Motor neuron (in vitro differentiated cells): ENCODE measurements at regions not wholly inside any gene's neighbourhood (a gene's known extent, or its start where the extent isn't known, plus 50 kb on each side); places are given as distances from the start of the nearest gene placed in this dataset.
A peak's percentile ranks its signal among the peaks of the same experiment; 100 is the strongest.

Source experiments
- ATAC-seq, 8 experiments: fragments of 200-7000 bp; cut with Tn5 transposase; replicated peaks in 6 of 8; 2 replicates each; pipeline ENCODE4 v1.8.0; 2021; ENCODE audit warnings: mild to moderate bottlenecking in 8 of 8, moderate library complexity in 8 of 8
- H3K27ac ChIP-seq, 2 donors: fragments of 250-450 bp; sonication (Bioruptor Pico); 2 replicates each; pipeline ENCODE4 v1.9.0; 2021; ENCODE audit warnings: antibody characterized with exemption in 2 of 2, mild to moderate bottlenecking in 2 of 2, moderate library complexity in 1 of 2
- H3K4me1 ChIP-seq, 2 donors: fragments of 250-450 bp; sonication (Bioruptor Pico); replicated peaks in 1 of 2; 2 replicates each; pipeline ENCODE4 v1.6.1; 2021; ENCODE audit warnings: antibody characterized with exemption in 2 of 2, mild to moderate bottlenecking in 2 of 2, moderate library complexity in 1 of 2
- H3K4me3 ChIP-seq, 5 donors: fragments of 250-450 bp; sonication (Bioruptor Pico); 2 replicates each; pipeline ENCODE4 v1.9.0; 2021; ENCODE audit warnings: antibody characterized with exemption in 5 of 5, mild to moderate bottlenecking in 5 of 5, moderate library complexity in 4 of 5
- WGBS, 10 experiments: fragments of 450-650 bp; shearing (Covaris generic); methylation state at CpG; one replicate each; pipeline ENCODE4 v1.0.0; 2022; 5-methylcytosine and 5-hydroxymethylcytosine counted together
- in situ Hi-C, 9 experiments: fragments of 400-800 bp; cut with MboI; loops; one replicate each; pipeline ENCODE4 v1.15.0; 2021; ENCODE audit warnings: low sequenced_read_pairs in 9 of 9, low pct_unique_long_range_greater_than_20kb in 2 of 9; ENCODE audit not compliant: unreplicated experiment in 9 of 9

- no peak for ATAC-seq
- in situ Hi-C loops = loop anchor here in 1 of 9 experiments (25.0 kb wide), 2 partner anchors 298 to 352 kb away; no protein-coding TSS in a partner anchor
- H3K4me3 ChIP-seq = no peak overlapping the region
- H3K4me1 ChIP-seq = no peaks in the 10 kb centered on the region
- no peak overlapping the region for H3K27ac ChIP-seq
- WGBS, 10 experiments = 40 to 100% (median 90%) methylated on average over 1 to 2 of the region's 2 CpGs; no CpG with 5 or more reads in 2 of the 10 experiments
Observed at GRCh38 chr2:196464311-196464710, 175.2 kb upstream of the CCDC150 start.

GRCh38 chr2:196466581-196466980 is 172.9 kb upstream of the CCDC150 start:
- no peak overlapping the region for H3K4me3 ChIP-seq
- H3K27ac ChIP-seq = no peak overlapping the region
- no peaks in the 10 kb centered on the region for H3K4me1 ChIP-seq
- in situ Hi-C loops = loop anchor here in 1 of 9 experiments (25.0 kb wide), 2 partner anchors 296 to 354 kb away; no protein-coding TSS in a partner anchor
- ATAC-seq = no peak
- 20 to 81% (median 71%) methylated on average over 1 to 2 of the region's 2 CpGs; no CpG with 5 or more reads in 3 of the 10 experiments for WGBS, 10 experiments

GRCh38 chr2:196468394-196468793 is 171.1 kb upstream of the CCDC150 start:
- in situ Hi-C loops = loop anchor here in 1 of 9 experiments (25.0 kb wide), 2 partner anchors 294 to 356 kb away; no protein-coding TSS in a partner anchor
- no peak overlapping the region for H3K27ac ChIP-seq
- H3K4me1 ChIP-seq = peaks cover 0 to 1% of the 10 kb centered on the region in 2 donors
- WGBS, 10 experiments = 20 to 100% (median 94%) methylated on average over 1 to 3 of the region's 3 CpGs; no CpG with 5 or more reads in 2 of the 10 experiments
- no peak overlapping the region for H3K4me3 ChIP-seq
- no peak for ATAC-seq

DNA sequence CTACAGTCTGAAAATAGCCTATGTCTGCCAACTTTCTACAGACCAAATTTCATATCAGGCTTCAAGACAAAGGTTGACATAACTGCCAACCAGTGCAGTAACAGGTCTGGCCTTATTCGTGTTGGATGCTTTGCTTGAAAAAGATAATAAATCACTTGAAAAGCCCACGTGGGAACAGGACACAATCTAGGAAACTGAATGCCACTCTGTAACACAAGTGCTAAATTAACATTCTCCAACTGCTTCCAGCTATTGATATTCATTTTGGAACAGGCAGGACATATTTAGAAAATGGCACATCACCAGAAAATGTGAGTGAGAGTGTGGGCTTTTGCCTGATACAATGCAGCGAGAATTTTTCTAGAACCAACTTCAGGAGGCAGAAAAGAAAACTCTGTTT is 165.9 kb upstream of the CCDC150 start:
- H3K27ac ChIP-seq = no peak overlapping the region
- no peak overlapping the region for H3K4me3 ChIP-seq
- 0 to 88% (median 38%) methylated on average over 1 to 3 of the region's 3 CpGs; no CpG with 5 or more reads in 1 of the 10 experiments for WGBS, 10 experiments
- peak in 2 of 8 experiments; percentile 32 to 50 for ATAC-seq
- in situ Hi-C loops = loop anchor here in 1 of 9 experiments (25.0 kb wide), 2 partner anchors 289 to 361 kb away; no protein-coding TSS in a partner anchor
- peaks cover 5% of the 10 kb centered on the region in 2 donors for H3K4me1 ChIP-seq

- Histone ChIP-seq H3K4me1 (peaks cover 5% of the 10 kb centered on the region in 2 donors), H3K27ac (no peak overlapping the region), H3K4me3 (no peak overlapping the region)
- ATAC-seq = no peak
- in situ Hi-C loops = no loop called here
- 80 to 100% (median 98%) methylated on average over 1 to 3 of the region's 3 CpGs; no CpG with 5 or more reads in 2 of the 10 experiments for WGBS, 10 experiments
Observed at GRCh38 chr2:196475611-196476010, 163.9 kb upstream of the CCDC150 start.

GRCh38 chr2:196478588-196478987 is 160.9 kb upstream of the CCDC150 start:
- H3K4me1 ChIP-seq = peaks cover 2 to 5% of the 10 kb centered on the region in 2 donors
- H3K4me3 ChIP-seq = no peak overlapping the region
- no peak overlapping the region for H3K27ac ChIP-seq
- in situ Hi-C loops = no loop called here
- no peak for ATAC-seq
- 80 to 100% (median 100%) methylated on average over 1 to 2 of the region's 2 CpGs; no CpG with 5 or more reads in 3 of the 10 experiments for WGBS, 10 experiments

DNA sequence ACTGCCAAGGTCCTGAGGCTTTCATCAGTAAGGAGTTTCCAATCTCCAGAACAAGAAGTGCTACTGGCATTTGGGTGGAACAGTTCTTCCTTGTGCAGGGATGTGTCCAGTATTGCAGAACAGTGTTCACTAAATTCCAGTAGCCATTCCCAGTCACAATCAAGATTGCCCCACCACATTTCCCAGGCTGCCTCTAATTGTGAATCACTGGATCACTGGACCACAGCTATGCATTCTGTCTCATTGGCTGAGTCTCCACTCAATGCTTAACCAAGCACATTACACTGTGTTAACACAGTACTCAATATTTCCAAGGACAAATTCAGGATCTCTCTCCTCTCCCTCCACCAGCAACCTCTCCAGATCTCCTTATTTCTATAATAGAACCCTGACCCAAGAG is 160.2 kb upstream of the CCDC150 start:
- in situ Hi-C loops = no loop called here
- peak in 2 of 8 experiments; percentile 73 to 74 for ATAC-seq

GRCh38 chr2:196480653-196481323 is 158.7 kb upstream of the CCDC150 start:
- in situ Hi-C loops = no loop called here
- WGBS, 10 experiments = 80 to 100% (median 100%) methylated on average over 1 to 2 of the region's 2 CpGs; no CpG with 5 or more reads in 2 of the 10 experiments
- Histone ChIP-seq H3K4me3 (no peak overlapping the region), H3K27ac (no peak overlapping the region), H3K4me1 (no peaks in the 10 kb centered on the region)
- no peak for ATAC-seq

More for the DNA sequence above, 160.2 kb upstream of the CCDC150 start:
- Histone ChIP-seq H3K4me3 (no peak overlapping the region), H3K27ac (no peak overlapping the region), H3K4me1 (peaks cover 0 to 5% of the 10 kb centered on the region in 2 donors)

DNA sequence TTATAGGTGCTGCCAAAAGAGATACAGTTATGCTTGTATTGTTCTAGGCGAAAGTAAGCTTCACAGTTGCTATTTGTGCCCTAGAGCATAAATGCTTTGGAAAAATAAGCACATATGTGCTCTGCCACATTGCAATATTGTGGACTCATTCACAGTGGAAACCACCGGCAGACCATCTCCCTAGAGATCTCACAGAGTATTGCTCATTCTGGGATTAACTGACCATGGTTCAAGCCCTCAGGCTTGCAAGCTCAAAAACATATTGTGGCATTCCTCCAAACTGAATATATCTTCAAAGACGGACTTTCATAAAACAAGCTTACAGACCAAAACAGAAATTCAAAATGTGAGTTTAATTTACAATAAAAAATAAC is 158.2 kb upstream of the CCDC150 start:
- ATAC-seq = peak in 3 of 8 experiments; percentile 56 to 85 (median 61)
- Histone ChIP-seq H3K4me3 (no peak overlapping the region), H3K4me1 (no peaks in the 10 kb centered on the region), H3K27ac (no peak overlapping the region)
- WGBS, 10 experiments = 0 to 92% (median 80%) methylated on average over 1 to 3 of the region's 3 CpGs
- in situ Hi-C loops = no loop called here

- Histone ChIP-seq H3K4me1 (peaks cover 1% of the 10 kb centered on the region in 2 donors), H3K4me3 (no peak overlapping the region), H3K27ac (no peak overlapping the region)
- ATAC-seq = peak in 2 of 8 experiments; percentile 45 to 55
- in situ Hi-C loops = no loop called here
- 15 to 100% (median 80%) methylated on average over 1 to 4 of the region's 6 CpGs; no CpG with 5 or more reads in 1 of the 10 experiments for WGBS, 10 experiments
Observed at GRCh38 chr2:196482119-196483065, 157.1 kb upstream of the CCDC150 start.

DNA sequence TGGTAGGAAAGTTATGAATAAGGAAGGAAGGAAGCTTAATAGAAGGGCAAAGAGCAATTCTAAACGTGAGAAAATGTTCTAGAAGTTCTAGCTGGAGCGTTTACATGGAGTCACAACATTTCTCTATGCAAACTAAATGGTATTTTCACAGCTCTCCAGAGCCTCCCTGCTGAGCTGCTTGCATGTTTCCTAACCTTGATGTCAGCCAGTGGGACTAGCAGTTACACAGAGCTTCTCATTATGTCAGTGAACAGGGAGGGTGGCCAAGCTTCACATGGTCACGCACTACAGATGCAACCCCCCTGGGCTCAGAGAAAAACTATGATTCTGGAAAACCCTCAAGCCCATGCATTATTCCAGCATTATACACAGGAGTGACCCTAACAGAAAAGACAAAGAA is 153.4 kb upstream of the CCDC150 start:
- 0 to 83% (median 60%) methylated on average over 1 to 3 of the region's 3 CpGs; no CpG with 5 or more reads in 3 of the 10 experiments for WGBS, 10 experiments
- in situ Hi-C loops = no loop called here
- peak in 1 of 8 experiments; percentile 11 for ATAC-seq
- Histone ChIP-seq H3K4me3 (no peak overlapping the region), H3K27ac (no peak overlapping the region), H3K4me1 (peaks cover 2 to 4% of the 10 kb centered on the region in 2 donors)

DNA sequence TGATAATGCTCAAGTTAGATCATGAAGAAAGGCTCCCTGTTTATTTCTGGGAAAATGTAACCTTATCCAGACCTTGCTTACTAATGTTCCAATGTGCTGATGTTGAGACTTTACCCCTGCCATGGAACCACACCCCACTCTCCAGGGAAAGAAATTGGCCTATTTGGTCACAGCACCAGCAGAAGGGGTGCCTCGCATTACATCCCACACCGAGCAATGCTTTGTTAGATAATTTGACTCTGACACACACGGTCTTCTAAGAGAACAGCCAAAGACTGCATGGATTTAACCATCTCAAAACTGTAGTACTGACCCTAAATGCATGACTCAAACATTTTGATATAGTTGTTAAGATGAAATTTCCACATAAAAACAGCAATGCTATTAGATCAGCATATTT is 152.1 kb upstream of the CCDC150 start:
- in situ Hi-C loops = no loop called here
- peak in 4 of 8 experiments; percentile 41 to 76 (median 52) for ATAC-seq
- Histone ChIP-seq H3K4me1 (peaks cover 2 to 4% of the 10 kb centered on the region in 2 donors), H3K4me3 (no peak overlapping the region), H3K27ac (no peak overlapping the region)
- 0 to 90% (median 80%) methylated on average over 1 to 3 of the region's 3 CpGs; no CpG with 5 or more reads in 3 of the 10 experiments for WGBS, 10 experiments

DNA sequence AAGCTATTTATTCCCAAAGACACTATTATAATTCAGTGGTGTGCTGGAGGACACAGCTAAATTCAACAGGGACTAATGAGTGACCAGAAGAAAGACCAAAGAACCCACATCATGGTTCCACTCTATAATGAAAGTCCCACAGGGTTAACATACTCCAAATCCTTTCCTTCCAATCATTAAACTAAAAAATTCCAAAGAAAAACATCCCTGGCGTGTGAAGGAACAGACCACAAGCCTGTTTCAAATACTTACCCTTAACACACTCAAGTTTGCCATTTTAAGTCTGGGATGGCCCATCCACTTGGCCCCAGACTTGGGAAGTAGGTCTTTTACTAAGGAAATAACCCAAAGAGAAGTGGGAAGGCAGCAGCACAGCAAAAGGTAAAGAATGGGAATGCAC is 150.1 kb upstream of the CCDC150 start:
- no peak for ATAC-seq
- 40 to 100% (median 83%) methylated on average over 1 of the region's 1 CpG; no CpG with 5 or more reads in 5 of the 10 experiments for WGBS, 10 experiments

More for the DNA sequence above, 150.1 kb upstream of the CCDC150 start:
- H3K4me1 ChIP-seq = peaks cover 2 to 4% of the 10 kb centered on the region in 2 donors
- in situ Hi-C loops = no loop called here
- H3K4me3 ChIP-seq = no peak overlapping the region
- no peak overlapping the region for H3K27ac ChIP-seq
